H1 (cell line): ENCODE measurements at regions not wholly inside any gene's neighbourhood (a gene's known extent, or its start where the extent isn't known, plus 50 kb on each side); places are given as distances from the start of the nearest gene placed in this dataset.

ENCODE experiments used
- ATF2 ChIP-seq: IDR thresholded peaks from 2 replicates; pipeline ENCODE4 v1.6.1; 2012; ENCODE audit warnings: low read length, inconsistent platforms
- CEBPB ChIP-seq: IDR thresholded peaks from 2 replicates; pipeline ENCODE4 v1.6.1; 2012; ENCODE audit warnings: low read depth, low read length
- CHD2 ChIP-seq: IDR thresholded peaks from 2 replicates; pipeline ENCODE4 v1.6.1; 2012; ENCODE audit warnings: low read length, improper control_type of control experiment
- CTCF ChIP-seq, 3 experiments: IDR thresholded peaks; 1 replicate in 2 of 3; 2 replicates in 1 of 3; pipeline versions ENCODE4 v1.5.1 to v1.6.1; 2011; ENCODE audit warnings: low read length in 3 of 3, mild to moderate bottlenecking in 3 of 3, inconsistent platforms in 2 of 3, low read depth in 1 of 3, moderate library complexity in 1 of 3; ENCODE audit not compliant: insufficient read depth in 1 of 3; ENCODE audit errors: control extremely low read depth in 1 of 3
- EGR1 ChIP-seq: IDR thresholded peaks from 2 replicates; pipeline ENCODE4 v1.6.1; 2011; ENCODE audit warnings: low read depth, low read length, borderline replicate concordance
- EZH2 ChIP-seq: fragments of 200-600 bp; sonication (generic); IDR thresholded peaks from 2 replicates; pipeline ENCODE4 v1.7.1; 2012; ENCODE audit warnings: low read depth, mild to moderate bottlenecking, moderate library complexity, low read length, inconsistent platforms; ENCODE audit not compliant: severe bottlenecking
- JUN ChIP-seq: IDR thresholded peaks from 2 replicates; pipeline ENCODE4 v1.6.1; 2011; ENCODE audit warnings: low read depth, mild to moderate bottlenecking, improper control_type of control experiment, low read length
- NRF1 ChIP-seq: IDR thresholded peaks from 2 replicates; pipeline ENCODE4 v1.6.1; 2011; ENCODE audit warnings: mild to moderate bottlenecking, low read depth, low read length, improper control_type of control experiment
- POLR2A ChIP-seq, 2 experiments: IDR thresholded peaks; 1 replicate in 1 of 2; 2 replicates in 1 of 2; pipeline ENCODE4 v1.6.1; 2011; ENCODE audit warnings: low read depth in 2 of 2, low read length in 2 of 2, mild to moderate bottlenecking in 2 of 2; ENCODE audit errors: control extremely low read depth in 1 of 2
- RFX5 ChIP-seq: IDR thresholded peaks from 2 replicates; pipeline ENCODE4 v1.6.1; 2011; ENCODE audit warnings: low read depth, low read length, improper control_type of control experiment, borderline replicate concordance
- SIX5 ChIP-seq: IDR thresholded peaks from 2 replicates; pipeline ENCODE4 v1.6.1; 2011; ENCODE audit warnings: mild to moderate bottlenecking, low read depth, low read length
- TAF1 ChIP-seq: IDR thresholded peaks from 2 replicates; pipeline ENCODE4 v1.6.1; 2011; ENCODE audit warnings: mild to moderate bottlenecking, low read depth, low read length
- ZNF274 ChIP-seq: IDR thresholded peaks from 2 replicates; pipeline ENCODE4 v1.7.0; 2012; ENCODE audit warnings: low read length, borderline replicate concordance; ENCODE audit errors: extremely low read depth

GRCh38 chrX:10079231-10079630 lies 77.5 kb upstream of the CLCN4 start:
- TF ChIP-seq CEBPB, result peak; percentile 70; the same call in 1 of the 2 replicates
- TF ChIP-seq POLR2A (IDR thresholded peaks at IDR 0.05; ENCODE audit: control extremely low read depth in 1 of 2, low read depth in 2 of 2, low read length in 2 of 2), result no peak
- no peak for TF ChIP-seq CHD2
- TF ChIP-seq EGR1, result no peak
- no peak for TF ChIP-seq CTCF (IDR thresholded peaks at IDR 0.05; ENCODE audit: control extremely low read depth in 1 of 3, insufficient read depth in 1 of 3, low read depth in 1 of 3, low read length in 3 of 3)
- no peak for TF ChIP-seq RFX5
- no peak for TF ChIP-seq EZH2
- no peak for TF ChIP-seq ATF2
- no peak for TF ChIP-seq SIX5
- no peak for TF ChIP-seq TAF1
- TF ChIP-seq NRF1, result no peak
- TF ChIP-seq ZNF274, result no peak
- no peak for TF ChIP-seq JUN
